GM19043 (cell line): ENCODE measurements at regions not wholly inside any gene's neighbourhood (a gene's known extent, or its start where the extent isn't known, plus 50 kb on each side); places are given as distances from the start of the nearest gene placed in this dataset.
"Not testable (repeated sequence)": the region's sequence is repeated elsewhere in the genome, so short reads cannot be mapped to it uniquely, and the experiment has no call there.

Source experiments
- ATAC-seq: cut with Tn5 transposase; IDR thresholded peaks from one replicate; pipeline ENCODE4 v1.9.1; 2021; ENCODE audit warnings: low read depth; ENCODE audit not compliant: unreplicated experiment

- no peak for ATAC-seq
These were observed 364.4 kb upstream of the CYRIA start for GRCh38 chr2:17030047-17030446.

GRCh38 chr2:17012297-17012696 is 346.7 kb upstream of the CYRIA start:
- no peak for ATAC-seq

GRCh38 chr2:17010104-17010503 is 344.5 kb upstream of the CYRIA start:
- ATAC-seq = no peak

GRCh38 chr2:17000184-17000482 is 334.5 kb upstream of the CYRIA start:
- no peak for ATAC-seq

GRCh38 chr2:16999347-17000183 is 333.9 kb upstream of the CYRIA start:
- ATAC-seq = no peak

GRCh38 chr2:16978301-16978700 is 312.7 kb upstream of the CYRIA start:
- no peak for ATAC-seq

GRCh38 chr2:16974688-16975087 is 309.1 kb upstream of the CYRIA start:
- no peak for ATAC-seq

GRCh38 chr2:16973586-16974286 is 308.1 kb upstream of the CYRIA start:
- no peak for ATAC-seq

GRCh38 chr2:16972276-16972675 is 306.6 kb upstream of the CYRIA start:
- ATAC-seq = no peak

GRCh38 chr2:16971722-16972234 is 306.1 kb upstream of the CYRIA start:
- ATAC-seq = no peak

- not testable (repeated sequence) for ATAC-seq
These were observed 305.3 kb upstream of the CYRIA start for GRCh38 chr2:16970948-16971347.

- ATAC-seq = no peak
These were observed 296.9 kb upstream of the CYRIA start for GRCh38 chr2:16962505-16962904.

- no peak for ATAC-seq
These were observed 294.9 kb upstream of the CYRIA start for GRCh38 chr2:16960579-16960978.

GRCh38 chr2:16958266-16958665 is 292.6 kb upstream of the CYRIA start:
- ATAC-seq = no peak

- ATAC-seq = no peak
These were observed 287.2 kb upstream of the CYRIA start for GRCh38 chr2:16952805-16953204.

GRCh38 chr2:16952368-16952767 is 286.7 kb upstream of the CYRIA start:
- ATAC-seq = no peak

GRCh38 chr2:16950436-16950835 is 284.8 kb upstream of the CYRIA start:
- no peak for ATAC-seq

GRCh38 chr2:16948710-16949109 is 283.1 kb upstream of the CYRIA start:
- ATAC-seq = no peak

GRCh38 chr2:16948053-16948452 is 282.4 kb upstream of the CYRIA start:
- ATAC-seq = no peak

GRCh38 chr2:16943279-16943958 is 277.8 kb upstream of the CYRIA start:
- ATAC-seq = no peak

- ATAC-seq = no peak
These were observed 274.6 kb upstream of the CYRIA start for GRCh38 chr2:16940214-16940613.
